Tibial nerve (tissue), 4 donors: ENCODE measurements at regions not wholly inside any gene's neighbourhood (a gene's known extent, or its start where the extent isn't known, plus 50 kb on each side); places are given as distances from the start of the nearest gene placed in this dataset.

Experiments used
- DNase-seq, 2 donors: peaks; one replicate each; pipeline ENCODE4 v3.0.0-alpha.2; 2019; ENCODE audit warnings: low spot score in 2 of 2
- H3K27ac ChIP-seq, 4 donors: fragments of 200-600 bp; sonication (generic) in 3 of 4; one replicate each; pipeline ENCODE4 v1.5.1; 2017 to 2019; ENCODE audit warnings: mild to moderate bottlenecking in 1 of 4
- H3K27me3 ChIP-seq, 2 donors: fragments of 200-600 bp; sonication (generic) in 1 of 2; one replicate each; pipeline versions ENCODE4 v1.5.1 to v1.6.0; 2017 to 2019
- H3K36me3 ChIP-seq, 3 donors: fragments of 200-600 bp; sonication (generic); one replicate each; pipeline ENCODE4 v1.5.1; 2018 to 2019
- H3K4me1 ChIP-seq, 4 donors: fragments of 200-600 bp; sonication (generic) in 3 of 4; one replicate each; pipeline ENCODE4 v1.5.1; 2017 to 2019
- H3K4me3 ChIP-seq, 4 donors: fragments of 200-600 bp; sonication (generic) in 3 of 4; one replicate each; pipeline ENCODE4 v1.5.1; 2017 to 2019; ENCODE audit warnings: mild to moderate bottlenecking in 1 of 4, moderate library complexity in 1 of 4
- H3K9me3 ChIP-seq, 4 donors: fragments of 200-600 bp; sonication (generic) in 3 of 4; one replicate each; pipeline ENCODE4 v1.5.1; 2017 to 2019
- EP300 ChIP-seq, 2 donors: sonication (generic); formaldehyde crosslinking; IDR thresholded peaks; one replicate each; pipeline ENCODE4 v1.6.1; 2017; ENCODE audit warnings: antibody characterized with exemption in 2 of 2, mild to moderate bottlenecking in 1 of 2
- POLR2A ChIP-seq, 2 donors: fragments of 450-650 bp; IDR thresholded peaks; one replicate each; pipeline ENCODE4 v1.6.1; 2017; ENCODE audit warnings: antibody characterized with exemption in 2 of 2, mild to moderate bottlenecking in 2 of 2, moderate library complexity in 2 of 2
- WGBS, 2 donors: methylation state at CpG; one replicate each; pipeline ENCODE4 v1.1.5; 2018; 5-methylcytosine and 5-hydroxymethylcytosine counted together
- TF ChIP-seq, protein P1 (sequence below), 5 experiments: fragments of 200-600 bp in 3 of 5; fragments of 450-650 bp in 2 of 5; sonication (generic) in 3 of 5; IDR thresholded peaks; one replicate each; pipeline ENCODE4 v1.5.1; 2016 to 2019; ENCODE audit warnings: antibody characterized with exemption in 5 of 5, mild to moderate bottlenecking in 3 of 5, moderate library complexity in 2 of 5

- Histone ChIP-seq H3K4me3 (no peak overlapping the region), H3K27me3 (no peaks in the 10 kb centered on the region), H3K27ac (peak overlapping the region; percentile 31 to 77 (median 66)), H3K36me3 (no peaks in the 10 kb centered on the region), H3K4me1 (peaks cover 0 to 65% (median 11%) of the 10 kb centered on the region in 4 donors), H3K9me3 (no peaks in the 10 kb centered on the region)
- DNase-seq: no peak
- WGBS, 2 donors: 67 to 74% methylated on average over 3 of the region's 3 CpGs
- TF ChIP-seq, protein P1, sequence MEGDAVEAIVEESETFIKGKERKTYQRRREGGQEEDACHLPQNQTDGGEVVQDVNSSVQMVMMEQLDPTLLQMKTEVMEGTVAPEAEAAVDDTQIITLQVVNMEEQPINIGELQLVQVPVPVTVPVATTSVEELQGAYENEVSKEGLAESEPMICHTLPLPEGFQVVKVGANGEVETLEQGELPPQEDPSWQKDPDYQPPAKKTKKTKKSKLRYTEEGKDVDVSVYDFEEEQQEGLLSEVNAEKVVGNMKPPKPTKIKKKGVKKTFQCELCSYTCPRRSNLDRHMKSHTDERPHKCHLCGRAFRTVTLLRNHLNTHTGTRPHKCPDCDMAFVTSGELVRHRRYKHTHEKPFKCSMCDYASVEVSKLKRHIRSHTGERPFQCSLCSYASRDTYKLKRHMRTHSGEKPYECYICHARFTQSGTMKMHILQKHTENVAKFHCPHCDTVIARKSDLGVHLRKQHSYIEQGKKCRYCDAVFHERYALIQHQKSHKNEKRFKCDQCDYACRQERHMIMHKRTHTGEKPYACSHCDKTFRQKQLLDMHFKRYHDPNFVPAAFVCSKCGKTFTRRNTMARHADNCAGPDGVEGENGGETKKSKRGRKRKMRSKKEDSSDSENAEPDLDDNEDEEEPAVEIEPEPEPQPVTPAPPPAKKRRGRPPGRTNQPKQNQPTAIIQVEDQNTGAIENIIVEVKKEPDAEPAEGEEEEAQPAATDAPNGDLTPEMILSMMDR (IDR thresholded peaks at IDR 0.05): no peak
- no peak for TF ChIP-seq POLR2A (IDR thresholded peaks at IDR 0.05)
- no peak for TF ChIP-seq EP300 (IDR thresholded peaks at IDR 0.05)
These were observed 296.3 kb upstream of the PRKD1 start for GRCh38 chr14:30223966-30224365.

- Histone ChIP-seq H3K27ac (peak overlapping the region; percentile 17 to 81 (median 66)), H3K9me3 (no peaks in the 10 kb centered on the region), H3K27me3 (no peaks in the 10 kb centered on the region), H3K4me1 (peaks cover 0 to 65% (median 11%) of the 10 kb centered on the region in 4 donors), H3K4me3 (no peak overlapping the region), H3K36me3 (no peaks in the 10 kb centered on the region)
- TF ChIP-seq POLR2A (IDR thresholded peaks at IDR 0.05): no peak
- TF ChIP-seq EP300 (IDR thresholded peaks at IDR 0.05): peak; percentile 66 to 94
- WGBS, 2 donors: 75 to 81% methylated on average over 1 of the region's 1 CpG
- peak; percentile 38 to 79 for DNase-seq
These were observed 297.5 kb upstream of the PRKD1 start for GRCh38 chr14:30225176-30225575.

GRCh38 chr14:30227436-30227835, 299.8 kb upstream of the PRKD1 start:
- no peak overlapping the region for H3K4me3 ChIP-seq
- TF ChIP-seq, protein P1 (IDR thresholded peaks at IDR 0.05): no peak
- TF ChIP-seq EP300 (IDR thresholded peaks at IDR 0.05) (no peak), POLR2A (IDR thresholded peaks at IDR 0.05) (no peak)
- H3K36me3 ChIP-seq: no peaks in the 10 kb centered on the region
- no peaks in the 10 kb centered on the region for H3K9me3 ChIP-seq
- 28 to 36% methylated on average over 3 of the region's 3 CpGs for WGBS, 2 donors
- peak; percentile 33 to 36 for DNase-seq
- H3K27ac ChIP-seq: peak overlapping the region in 2 of 4 donors; percentile 75 to 81
- H3K4me1 ChIP-seq: peaks cover 0 to 49% (median 11%) of the 10 kb centered on the region in 4 donors
- H3K27me3 ChIP-seq: no peaks in the 10 kb centered on the region

DNA sequence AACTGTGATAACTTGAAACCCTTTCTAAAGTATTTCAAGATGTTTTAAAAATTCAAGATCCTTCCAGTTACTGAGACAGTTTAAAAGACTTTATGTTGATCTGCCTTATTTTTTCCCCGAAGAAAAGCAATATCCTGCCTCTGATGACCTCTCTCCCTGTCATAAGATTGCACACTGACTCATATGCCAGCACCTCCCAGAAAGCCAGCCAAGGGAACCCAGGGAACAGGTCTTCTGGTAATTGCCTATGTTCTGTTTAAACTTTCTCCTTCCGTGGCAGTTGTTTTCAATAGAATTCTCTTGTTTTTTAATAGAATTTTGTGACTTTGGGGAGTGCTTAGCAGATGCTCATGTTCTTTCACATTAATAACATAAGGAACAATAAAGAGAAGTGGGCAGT, 300.2 kb upstream of the PRKD1 start:
- TF ChIP-seq EP300 (IDR thresholded peaks at IDR 0.05) (peak in 1 of 2 donors; percentile 64), POLR2A (IDR thresholded peaks at IDR 0.05) (no peak)
- H3K4me1 ChIP-seq: peaks cover 0 to 46% (median 10%) of the 10 kb centered on the region in 4 donors
- DNase-seq: peak; percentile 43 to 76
- H3K27me3 ChIP-seq: no peaks in the 10 kb centered on the region
- H3K4me3 ChIP-seq: no peak overlapping the region
- peak overlapping the region; percentile 37 to 81 (median 68) for H3K27ac ChIP-seq
- H3K36me3 ChIP-seq: no peaks in the 10 kb centered on the region
- H3K9me3 ChIP-seq: no peaks in the 10 kb centered on the region
- 31 to 34% methylated on average over 2 of the region's 2 CpGs for WGBS, 2 donors

DNA sequence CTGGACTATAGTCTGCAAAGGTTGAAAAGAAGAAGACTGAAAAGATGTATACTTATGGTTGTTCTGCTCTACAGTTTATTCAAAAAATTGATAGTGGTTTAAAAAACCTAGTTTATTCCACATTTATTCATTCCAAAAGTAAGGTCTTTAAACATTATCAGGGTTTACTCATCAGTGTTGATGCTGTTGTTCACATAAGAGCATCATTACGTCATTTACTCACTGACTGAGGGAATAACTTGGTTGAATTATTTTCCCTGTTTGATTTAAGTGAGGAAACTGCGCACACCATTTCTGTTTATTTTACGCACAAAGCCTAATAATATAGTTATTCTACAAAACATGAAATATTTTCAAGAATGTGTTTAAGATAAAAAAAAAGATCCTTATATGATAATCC, 303.1 kb upstream of the PRKD1 start:
- Histone ChIP-seq H3K36me3 (no peaks in the 10 kb centered on the region), H3K4me3 (no peak overlapping the region), H3K9me3 (no peaks in the 10 kb centered on the region), H3K27me3 (no peaks in the 10 kb centered on the region), H3K27ac (no peak overlapping the region), H3K4me1 (peaks cover 0 to 26% (median 2%) of the 10 kb centered on the region in 4 donors)
- 61 to 95% methylated on average over 3 of the region's 3 CpGs for WGBS, 2 donors
- TF ChIP-seq, protein P1 (IDR thresholded peaks at IDR 0.05): no peak
- TF ChIP-seq EP300 (IDR thresholded peaks at IDR 0.05): no peak
- no peak for TF ChIP-seq POLR2A (IDR thresholded peaks at IDR 0.05)
- DNase-seq: no peak

- Histone ChIP-seq H3K27ac (no peak overlapping the region), H3K9me3 (no peaks in the 10 kb centered on the region), H3K4me3 (no peak overlapping the region), H3K4me1 (no peaks in the 10 kb centered on the region), H3K27me3 (no peaks in the 10 kb centered on the region), H3K36me3 (no peaks in the 10 kb centered on the region)
- 90 to 94% methylated on average over 1 of the region's 1 CpG for WGBS, 2 donors
- TF ChIP-seq POLR2A (IDR thresholded peaks at IDR 0.05) (no peak), EP300 (IDR thresholded peaks at IDR 0.05) (no peak)
- TF ChIP-seq, protein P1 (IDR thresholded peaks at IDR 0.05): no peak
- DNase-seq: no peak
These were observed 307.3 kb upstream of the PRKD1 start for GRCh38 chr14:30234966-30235365.
